HEK293T (cell line): ENCODE measurements at regions not wholly inside any gene's neighbourhood (a gene's known extent, or its start where the extent isn't known, plus 50 kb on each side); places are given as distances from the start of the nearest gene placed in this dataset.

Experiments
- CTCF ChIA-PET: fragments of 350-600 bp; formaldehyde crosslinking; extraction: SDS; loops from one replicate; lab custom pipeline; 2021; ENCODE audit warnings: antibody characterized with exemption, inconsistent platforms; lab: Yijun Ruan, JAX
- POLR2A ChIA-PET: fragments of 350-600 bp; formaldehyde crosslinking; extraction: SDS; loops from one replicate; lab custom pipeline; 2020; ENCODE audit warnings: antibody characterized with exemption, inconsistent platforms; lab: Yijun Ruan, JAX
- DNase-seq: peaks from one replicate; pipeline ENCODE4 v3.0.0; 2012; ENCODE audit warnings: mixed read lengths; ENCODE audit errors: extremely low spot score
- ARNT ChIP-seq: fragments of 450-650 bp; IDR thresholded peaks from 2 replicates; pipeline ENCODE4 v1.6.1; 2017; ENCODE audit warnings: mild to moderate bottlenecking
- BHLHE40 ChIP-seq: fragments of 450-650 bp; IDR thresholded peaks from 2 replicates; pipeline ENCODE4 v1.6.1; 2016; ENCODE audit warnings: mild to moderate bottlenecking, moderate library complexity, borderline replicate concordance
- CTBP1 ChIP-seq: fragments of 450-650 bp; IDR thresholded peaks from 2 replicates; pipeline ENCODE4 v1.6.1; 2016; ENCODE audit warnings: borderline replicate concordance
- ELF4 ChIP-seq: fragments of 450-650 bp; IDR thresholded peaks from 2 replicates; pipeline ENCODE4 v1.6.1; 2017; ENCODE audit warnings: antibody characterized with exemption
- FOXA1 ChIP-seq: fragments of 450-650 bp; IDR thresholded peaks from 2 replicates; pipeline ENCODE4 v1.6.1; 2016; ENCODE audit warnings: mild to moderate bottlenecking
- FOXK2 ChIP-seq: fragments of 450-650 bp; IDR thresholded peaks from 2 replicates; pipeline ENCODE4 v1.6.1; 2016; ENCODE audit warnings: mild to moderate bottlenecking
- FOXM1 ChIP-seq: fragments of 450-650 bp; IDR thresholded peaks from 2 replicates; pipeline ENCODE4 v1.6.1; 2017; ENCODE audit warnings: mild to moderate bottlenecking, borderline replicate concordance
- HDGF ChIP-seq: fragments of 450-650 bp; IDR thresholded peaks from 2 replicates; pipeline ENCODE4 v1.6.1; 2017; ENCODE audit warnings: antibody characterized with exemption, borderline replicate concordance
- L3MBTL2 ChIP-seq: fragments of 450-650 bp; conservative IDR thresholded peaks from 2 replicates; pipeline ENCODE4 v1.6.1; 2016; ENCODE audit warnings: mild to moderate bottlenecking
- LEF1 ChIP-seq: fragments of 450-650 bp; IDR thresholded peaks from 2 replicates; pipeline ENCODE4 v1.6.1; 2017; ENCODE audit warnings: mild to moderate bottlenecking, borderline replicate concordance
- NFRKB ChIP-seq: fragments of 450-650 bp; IDR thresholded peaks from 2 replicates; pipeline ENCODE4 v1.6.1; 2016; ENCODE audit warnings: mild to moderate bottlenecking, moderate library complexity
- SP1 ChIP-seq: fragments of 450-650 bp; IDR thresholded peaks from 2 replicates; pipeline ENCODE4 v1.6.1; 2017
- SUZ12 ChIP-seq: fragments of 450-650 bp; IDR thresholded peaks from 2 replicates; pipeline ENCODE4 v1.6.1; 2016; ENCODE audit warnings: mild to moderate bottlenecking
- TARDBP ChIP-seq: fragments of 450-650 bp; IDR thresholded peaks from 2 replicates; pipeline ENCODE4 v1.6.1; 2016
- ZNF384 ChIP-seq: fragments of 450-650 bp; IDR thresholded peaks from 2 replicates; pipeline ENCODE4 v1.6.1; 2016
- TF ChIP-seq, protein P1 (sequence below): fragments of 450-650 bp; IDR thresholded peaks from 2 replicates; pipeline ENCODE4 v1.6.1; 2016

DNA sequence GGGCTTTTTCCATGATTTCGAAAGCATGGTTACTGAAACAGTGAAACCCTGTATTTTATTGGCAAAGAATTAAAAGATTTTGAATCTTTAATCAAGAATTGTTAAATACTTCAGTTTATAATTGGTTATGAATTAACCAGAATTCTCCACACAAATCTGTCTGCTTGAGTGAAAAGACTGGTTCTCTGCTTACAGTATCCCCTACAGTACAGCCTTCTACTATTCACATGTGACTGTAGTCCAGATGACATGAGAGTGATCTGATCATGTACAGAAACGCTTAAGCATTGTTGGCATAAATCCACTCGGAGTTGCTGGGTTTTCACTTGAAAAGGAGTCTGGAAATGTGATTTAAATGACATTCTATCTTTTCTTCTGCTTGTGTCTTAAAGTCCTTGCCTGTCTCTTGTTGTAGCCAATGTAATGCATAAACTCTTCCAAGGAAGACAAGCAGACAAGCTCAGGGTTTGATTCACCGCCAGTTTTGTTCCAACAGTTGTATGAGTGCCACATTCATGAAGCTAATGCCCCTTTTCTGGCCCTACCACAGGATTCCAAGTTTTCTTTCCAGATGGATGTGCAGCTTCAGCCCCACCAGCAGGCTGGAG lies 222.0 kb upstream of the LRIG3 start:
- DNase-seq = no peak
- no peak for TF ChIP-seq FOXA1
- TF ChIP-seq NFRKB = no peak
- no peak for TF ChIP-seq BHLHE40
- TF ChIP-seq ELF4 = no peak
- no peak for TF ChIP-seq HDGF
- TF ChIP-seq ARNT = no peak
- no peak for TF ChIP-seq FOXM1
- TF ChIP-seq ZNF384 = no peak
- TF ChIP-seq TARDBP = no peak
- no peak for TF ChIP-seq SP1
- TF ChIP-seq L3MBTL2 = no peak
- TF ChIP-seq, protein P1, sequence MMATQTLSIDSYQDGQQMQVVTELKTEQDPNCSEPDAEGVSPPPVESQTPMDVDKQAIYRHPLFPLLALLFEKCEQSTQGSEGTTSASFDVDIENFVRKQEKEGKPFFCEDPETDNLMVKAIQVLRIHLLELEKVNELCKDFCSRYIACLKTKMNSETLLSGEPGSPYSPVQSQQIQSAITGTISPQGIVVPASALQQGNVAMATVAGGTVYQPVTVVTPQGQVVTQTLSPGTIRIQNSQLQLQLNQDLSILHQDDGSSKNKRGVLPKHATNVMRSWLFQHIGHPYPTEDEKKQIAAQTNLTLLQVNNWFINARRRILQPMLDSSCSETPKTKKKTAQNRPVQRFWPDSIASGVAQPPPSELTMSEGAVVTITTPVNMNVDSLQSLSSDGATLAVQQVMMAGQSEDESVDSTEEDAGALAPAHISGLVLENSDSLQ = no peak
- no peak for TF ChIP-seq LEF1
- no peak for TF ChIP-seq FOXK2
- TF ChIP-seq SUZ12 = no peak
- ChIA-PET CTCF (interaction anchor here (0.8 kb wide), 1 partner anchor 259 kb away, joined by 5 read pairs; no protein-coding TSS in a partner anchor), POLR2A (no interaction called here)

DNA sequence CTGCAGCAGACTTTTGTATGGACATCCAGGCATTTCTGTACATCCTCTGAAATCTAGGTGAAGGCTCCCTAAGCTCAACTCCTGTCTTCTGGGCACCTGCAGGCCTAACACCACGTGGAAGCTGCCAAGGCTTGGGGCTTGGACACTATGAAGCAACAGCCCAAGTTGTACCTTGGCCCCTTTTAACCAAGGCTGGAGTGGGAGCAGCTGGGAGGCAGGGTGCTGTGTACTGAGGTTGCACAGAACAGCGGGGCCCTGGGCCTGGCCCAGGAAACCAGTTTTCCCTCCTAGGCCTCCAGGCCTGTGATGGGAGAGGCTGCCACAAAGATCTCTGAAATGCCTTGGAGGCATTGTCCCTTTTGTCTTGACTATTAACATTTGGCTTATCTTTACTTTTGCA lies 214.4 kb upstream of the LRIG3 start:
- TF ChIP-seq ELF4 (no peak), SUZ12 (no peak), FOXK2 (no peak), BHLHE40 (no peak), FOXM1 (no peak), HDGF (no peak), TARDBP (no peak), CTBP1 (no peak)
- TF ChIP-seq, protein P1 = no peak
- DNase-seq = no peak
- CTCF ChIA-PET = no interaction called here
- POLR2A ChIA-PET = no interaction called here

DNA sequence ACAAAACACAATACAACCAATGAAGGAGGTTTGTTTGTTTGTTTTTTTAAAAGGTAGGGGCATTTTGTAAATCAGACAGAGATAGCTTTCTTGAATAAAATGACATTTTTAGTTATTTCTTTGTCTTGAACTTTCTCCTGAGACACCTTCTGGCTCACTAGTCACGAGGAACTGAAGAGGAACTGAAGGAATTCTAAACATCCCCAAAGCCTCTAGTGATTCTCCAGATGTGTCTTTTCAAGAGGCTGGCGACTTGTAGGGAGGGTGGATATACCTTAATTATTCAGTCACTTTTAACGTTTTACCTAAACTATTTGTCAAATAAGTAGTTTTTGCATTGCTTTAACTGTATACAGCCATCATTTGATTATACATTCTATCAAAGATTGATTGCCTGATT lies 211.2 kb upstream of the LRIG3 start:
- DNase-seq = no peak
- ChIA-PET POLR2A (no interaction called here), CTCF (no interaction called here)
- TF ChIP-seq FOXM1 (no peak), FOXA1 (no peak), SP1 (no peak), L3MBTL2 (no peak), NFRKB (no peak), ZNF384 (no peak)

DNA sequence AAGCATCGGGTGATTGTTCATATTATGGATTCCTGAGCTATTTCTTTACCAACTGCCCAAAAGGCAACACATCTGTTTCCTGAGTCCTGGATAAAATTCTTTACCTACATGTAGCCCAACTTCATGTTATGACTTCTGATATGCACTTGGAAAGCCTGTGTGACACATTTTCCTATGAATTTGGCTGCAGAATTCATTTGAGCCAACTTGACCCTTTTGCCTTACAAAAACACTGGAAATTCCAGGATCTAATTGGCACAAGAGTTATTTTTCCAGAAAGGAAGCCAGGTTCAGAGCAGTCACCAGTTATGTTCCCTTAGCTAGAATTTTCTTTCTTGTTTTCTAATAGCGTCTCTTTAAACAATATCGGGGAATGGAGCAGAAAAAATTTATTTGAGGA lies 202.5 kb upstream of the LRIG3 start:
- TF ChIP-seq ZNF384 = no peak
- TF ChIP-seq NFRKB = no peak
- no peak for TF ChIP-seq SP1
- no peak for TF ChIP-seq SUZ12
- TF ChIP-seq, protein P1 = no peak
- TF ChIP-seq HDGF = no peak
- no peak for TF ChIP-seq BHLHE40
- TF ChIP-seq ELF4 = no peak
- no peak for TF ChIP-seq L3MBTL2
- TF ChIP-seq FOXK2 = no peak
- TF ChIP-seq LEF1 = no peak
- TF ChIP-seq FOXA1 = no peak
- TF ChIP-seq CTBP1 = no peak
- TF ChIP-seq ARNT = no peak
- no peak for DNase-seq
- POLR2A ChIA-PET = no interaction called here
- CTCF ChIA-PET = no interaction called here

DNA sequence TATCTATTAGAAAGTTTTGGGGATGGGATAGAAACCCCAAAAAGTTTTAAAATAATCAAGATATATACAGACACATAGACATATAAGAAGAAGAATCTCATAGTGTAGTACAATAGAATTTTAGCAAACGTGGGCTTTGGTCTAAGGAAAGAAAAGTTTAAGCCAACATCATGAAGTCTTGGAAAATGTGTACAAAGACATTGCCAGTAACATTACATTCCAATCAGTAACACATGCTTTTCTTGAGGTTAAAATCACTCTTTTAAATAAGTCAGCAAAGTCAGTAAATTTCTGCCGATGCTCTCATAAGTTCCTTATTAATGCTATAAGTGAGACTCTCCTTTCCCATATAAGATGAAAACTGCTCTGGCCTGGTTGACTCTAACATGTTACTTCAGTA lies 201.1 kb upstream of the LRIG3 start:
- POLR2A ChIA-PET = no interaction called here
- CTCF ChIA-PET = no interaction called here
- no peak for DNase-seq
- TF ChIP-seq, protein P1 = no peak
- TF ChIP-seq CTBP1 (no peak), ELF4 (no peak), FOXM1 (no peak), BHLHE40 (no peak), LEF1 (no peak), FOXA1 (no peak), NFRKB (no peak), SUZ12 (no peak), FOXK2 (no peak), TARDBP (no peak), L3MBTL2 (no peak), ARNT (no peak), SP1 (no peak), HDGF (no peak), ZNF384 (no peak)
